Amygdala (tissue), 56 donors: ENCODE measurements at regions not wholly inside any gene's neighbourhood (a gene's known extent, or its start where the extent isn't known, plus 50 kb on each side); places are given as distances from the start of the nearest gene placed in this dataset.

ENCODE experiments used
- DNase-seq, 56 donors: peaks; one replicate each; lab custom pipeline; 2025; lab: John Stamatoyannopoulos, UW

DNA sequence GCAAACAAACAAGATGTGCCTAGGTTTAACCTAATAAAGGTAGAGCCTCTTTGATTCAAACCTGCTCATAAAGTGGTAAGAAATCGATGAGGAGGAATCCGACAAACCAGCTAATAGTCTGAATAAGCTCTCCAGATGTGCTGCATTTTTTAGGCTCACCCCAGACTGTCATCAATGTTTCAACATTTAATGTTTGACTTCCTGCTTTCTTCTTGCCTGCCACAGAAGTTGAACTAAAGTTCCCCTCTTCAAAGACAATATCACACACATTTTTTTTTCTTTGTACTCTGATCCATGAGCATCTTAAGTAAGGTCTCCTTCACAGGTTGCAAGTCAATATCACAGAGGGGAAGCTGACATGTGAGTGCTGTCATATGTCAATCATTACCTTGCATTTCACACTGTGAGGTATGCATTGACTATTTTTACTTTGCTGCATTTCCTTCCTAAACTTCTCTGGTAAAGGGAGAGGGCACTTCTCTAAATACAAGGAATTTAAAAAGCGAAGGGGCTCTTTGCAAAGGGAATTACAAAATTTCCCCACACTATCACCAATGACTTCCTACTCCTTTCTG is 172.3 kb upstream of the MCTP2 start:
- no peak for DNase-seq

DNA sequence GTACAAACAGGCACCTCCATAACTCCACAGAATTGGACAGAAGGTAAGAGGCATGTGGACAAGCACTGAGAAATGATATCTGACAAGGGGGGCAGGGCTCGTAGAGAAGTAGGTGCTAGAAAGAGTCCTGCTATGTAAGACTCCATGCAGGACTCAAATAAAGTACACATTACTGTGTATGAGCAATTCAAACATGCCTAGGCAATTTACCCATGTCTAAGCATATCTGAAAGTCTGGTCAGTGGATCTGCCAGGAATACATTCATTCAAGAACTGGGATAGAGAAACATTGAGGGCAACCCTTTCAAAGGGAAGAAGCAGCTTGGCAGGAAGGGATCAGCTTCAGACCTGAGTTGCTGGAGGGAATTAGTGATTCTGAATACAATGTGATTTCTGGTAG is 174.1 kb upstream of the MCTP2 start:
- DNase-seq = no peak

DNA sequence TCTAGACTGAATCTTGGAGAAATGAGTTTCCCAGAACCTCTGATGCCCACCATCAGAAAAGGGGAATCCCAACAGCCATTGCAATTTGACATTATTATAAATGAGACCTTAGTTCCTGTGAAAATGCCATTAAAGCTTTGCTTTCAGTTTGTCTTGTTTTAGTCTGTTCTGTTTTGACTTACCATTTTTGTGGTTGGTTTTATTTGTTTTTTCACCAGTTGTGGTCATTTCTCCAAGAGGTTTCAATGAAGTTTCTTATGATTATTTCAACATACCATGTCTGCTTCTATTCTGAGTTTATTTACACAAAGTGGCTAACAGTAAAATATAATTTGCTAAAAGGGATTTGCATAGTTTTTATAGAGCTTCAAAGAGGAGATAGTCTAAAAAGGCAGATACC is 175.0 kb upstream of the MCTP2 start:
- DNase-seq = no peak

DNA sequence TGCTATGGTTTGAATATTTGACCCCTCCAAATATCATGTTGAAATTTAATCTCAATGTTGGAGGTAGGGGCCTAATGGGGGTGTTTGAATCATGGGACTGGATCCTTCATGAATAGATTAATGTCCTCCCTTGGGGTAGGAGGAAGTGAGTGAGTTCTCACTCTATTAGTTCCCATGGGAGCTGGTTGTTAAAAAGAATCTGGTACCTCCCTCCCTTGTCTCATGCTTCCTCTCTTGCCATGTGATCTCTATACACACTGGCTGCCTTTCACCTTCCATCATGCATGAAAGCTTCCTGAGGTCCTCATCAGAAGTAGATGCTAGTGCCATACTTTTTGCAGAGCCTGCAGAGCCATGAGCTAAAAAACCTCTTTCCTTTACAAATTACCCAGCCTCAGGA is 177.7 kb upstream of the MCTP2 start:
- DNase-seq = no peak

DNA sequence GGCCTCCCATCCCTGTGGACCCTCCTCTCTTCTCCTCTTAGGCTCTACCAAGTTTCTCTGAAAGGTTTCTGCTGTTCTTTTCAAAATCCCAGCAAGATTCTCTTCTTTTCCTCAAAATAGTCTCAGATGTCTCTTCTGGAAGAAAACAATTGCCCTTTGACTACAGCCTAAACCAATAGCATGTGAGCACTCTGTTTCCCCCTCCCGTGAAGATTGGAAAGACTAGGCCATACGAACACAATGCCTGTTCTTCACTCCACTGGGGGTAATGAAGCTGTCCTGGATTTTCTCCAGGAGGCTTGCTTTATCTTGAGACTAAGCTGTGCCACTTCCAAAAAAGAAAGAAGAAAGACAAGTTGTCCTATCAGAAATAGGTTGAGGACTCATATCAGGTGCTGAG is 178.7 kb upstream of the MCTP2 start:
- DNase-seq = peak in 1 of 56 donors; percentile 0

DNA sequence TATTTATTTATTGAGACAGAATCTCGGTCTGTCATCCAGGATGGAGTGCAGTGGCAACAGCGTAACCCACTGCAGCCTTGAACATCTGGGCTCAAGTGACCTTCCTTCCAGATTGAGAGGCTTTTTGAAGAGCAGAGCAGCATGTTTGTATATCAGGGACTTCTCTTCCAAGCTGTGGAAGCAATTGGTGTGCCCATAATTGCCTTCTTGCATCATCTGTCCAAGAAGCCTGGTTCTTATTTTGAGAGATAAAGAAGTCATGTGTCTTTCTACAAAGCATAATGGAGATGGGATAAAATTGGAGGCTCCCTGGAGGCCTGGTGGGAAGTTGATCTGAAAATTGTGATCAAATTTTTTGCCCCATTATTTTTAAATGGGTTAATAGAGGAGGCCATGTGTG is 183.8 kb upstream of the MCTP2 start:
- DNase-seq = no peak

DNA sequence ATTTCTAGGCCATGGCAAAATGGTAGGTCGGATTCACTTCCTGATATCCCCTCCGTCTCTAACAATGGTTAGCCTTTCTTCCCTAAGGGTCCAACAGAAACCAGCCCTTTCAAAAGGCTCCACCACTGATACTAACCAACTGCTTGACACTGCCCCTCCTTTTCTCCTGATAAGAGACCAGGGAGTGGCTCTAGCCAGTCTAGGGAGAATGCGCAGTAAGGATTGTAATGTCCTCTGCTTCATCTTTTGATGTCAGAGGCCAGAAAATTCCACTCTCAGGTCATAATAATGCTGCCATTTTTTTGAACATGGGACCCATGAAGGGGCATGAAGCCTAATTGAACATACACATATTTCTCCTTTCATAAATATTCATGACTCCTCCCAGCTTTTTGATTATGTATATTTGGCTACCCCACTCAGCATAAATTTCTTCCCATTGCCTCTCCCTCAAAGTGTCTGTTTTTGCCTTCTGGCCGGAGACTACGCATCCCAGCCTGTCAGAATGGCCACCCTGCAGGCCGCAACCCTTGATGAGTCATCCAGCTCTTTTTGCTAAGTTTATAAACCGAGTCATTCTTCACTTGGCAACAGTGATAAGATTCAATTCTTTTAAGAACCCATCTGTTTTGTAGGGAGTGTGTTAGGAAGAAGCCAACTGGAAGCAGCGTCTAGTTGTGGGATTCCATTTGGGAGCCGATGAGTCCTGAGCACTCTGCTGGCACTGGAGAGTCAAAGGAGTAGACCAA is 189.0 kb upstream of the MCTP2 start:
- no peak for DNase-seq

DNA sequence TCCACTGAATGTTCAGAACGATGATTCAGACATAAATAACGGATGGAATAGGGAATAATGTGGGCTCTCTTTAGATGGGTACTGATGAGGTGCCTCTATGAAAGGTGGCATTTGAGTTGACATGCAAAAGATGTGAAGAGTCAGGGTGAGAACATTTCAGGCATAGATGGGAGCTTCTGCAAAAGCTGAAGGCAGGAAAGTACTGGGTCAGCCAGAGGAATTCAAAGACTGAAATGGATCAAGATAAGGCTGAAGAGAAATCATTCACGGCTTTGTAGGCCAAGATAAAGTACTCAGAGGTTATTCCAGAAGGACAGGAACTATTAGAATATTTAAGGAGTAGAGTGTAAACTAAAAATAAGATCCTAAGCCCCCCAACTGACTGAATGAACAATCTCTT is 189.6 kb upstream of the MCTP2 start:
- no peak for DNase-seq

DNA sequence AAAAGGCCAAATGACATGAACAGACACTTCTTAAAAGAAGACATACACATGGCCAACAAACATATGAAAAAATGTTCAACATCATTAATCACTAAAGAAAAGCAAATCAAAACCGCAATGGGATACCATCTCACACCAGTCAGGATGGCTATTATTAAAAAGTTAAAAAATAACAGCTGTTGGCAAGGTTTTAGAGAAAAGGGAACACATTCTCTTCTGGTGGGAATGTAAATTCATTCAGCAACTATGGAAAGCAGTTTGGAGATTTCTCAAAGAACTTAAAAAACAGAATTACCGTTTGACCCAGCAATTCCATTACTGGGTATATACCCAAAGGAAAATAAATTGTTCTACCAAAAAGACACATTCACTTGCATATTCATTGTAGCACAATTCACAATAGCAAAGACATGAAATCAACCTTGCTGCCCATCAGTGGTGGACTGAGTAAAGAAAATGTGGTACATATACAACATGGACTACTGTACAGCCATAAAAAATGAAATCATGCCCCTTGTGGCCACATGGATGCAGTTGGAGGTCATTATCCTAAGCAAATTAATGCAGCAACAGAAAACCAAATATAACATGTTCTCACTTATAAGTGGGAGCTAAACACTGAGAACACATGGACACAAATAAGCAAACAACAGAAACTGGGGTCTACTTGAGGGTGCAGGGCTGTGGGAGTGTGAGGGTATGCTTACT is 190.7 kb upstream of the MCTP2 start:
- no peak for DNase-seq

DNA sequence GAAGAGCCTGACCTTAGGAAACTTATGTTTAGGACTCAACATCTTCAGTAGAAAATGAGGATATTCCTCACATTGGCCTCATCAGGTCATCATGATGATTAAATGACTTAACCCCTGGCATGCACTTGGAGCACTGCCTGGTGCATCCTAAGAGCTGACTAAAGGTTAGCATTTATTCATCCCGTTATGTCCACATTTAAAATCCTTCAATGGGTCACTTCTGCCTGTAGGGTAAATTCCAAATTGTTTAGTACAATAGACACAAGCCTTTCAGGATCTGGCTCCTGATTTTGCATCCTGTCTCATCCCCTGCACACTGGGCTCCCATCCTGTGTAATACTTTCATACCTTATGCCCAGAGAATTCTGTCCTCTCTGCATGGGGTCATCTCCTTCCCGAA is 195.2 kb upstream of the MCTP2 start:
- DNase-seq = no peak

DNA sequence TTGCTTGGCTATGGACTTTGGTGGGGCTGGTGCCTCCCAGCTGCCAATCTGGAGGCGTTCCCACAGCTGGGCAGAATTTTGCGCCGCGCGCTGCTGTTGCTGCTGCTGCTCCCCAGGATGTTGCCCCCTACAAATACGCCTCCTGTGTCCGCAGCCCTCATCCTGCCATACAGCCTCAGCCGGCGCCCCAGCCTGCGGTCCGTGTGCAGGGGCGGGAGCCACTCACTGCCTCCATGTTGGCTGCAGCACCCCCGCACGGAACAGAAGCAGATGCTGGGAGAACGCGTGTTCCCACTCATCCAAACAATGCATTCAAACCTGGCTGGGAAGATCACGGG is 197.7 kb upstream of the MCTP2 start:
- DNase-seq = no peak

DNA sequence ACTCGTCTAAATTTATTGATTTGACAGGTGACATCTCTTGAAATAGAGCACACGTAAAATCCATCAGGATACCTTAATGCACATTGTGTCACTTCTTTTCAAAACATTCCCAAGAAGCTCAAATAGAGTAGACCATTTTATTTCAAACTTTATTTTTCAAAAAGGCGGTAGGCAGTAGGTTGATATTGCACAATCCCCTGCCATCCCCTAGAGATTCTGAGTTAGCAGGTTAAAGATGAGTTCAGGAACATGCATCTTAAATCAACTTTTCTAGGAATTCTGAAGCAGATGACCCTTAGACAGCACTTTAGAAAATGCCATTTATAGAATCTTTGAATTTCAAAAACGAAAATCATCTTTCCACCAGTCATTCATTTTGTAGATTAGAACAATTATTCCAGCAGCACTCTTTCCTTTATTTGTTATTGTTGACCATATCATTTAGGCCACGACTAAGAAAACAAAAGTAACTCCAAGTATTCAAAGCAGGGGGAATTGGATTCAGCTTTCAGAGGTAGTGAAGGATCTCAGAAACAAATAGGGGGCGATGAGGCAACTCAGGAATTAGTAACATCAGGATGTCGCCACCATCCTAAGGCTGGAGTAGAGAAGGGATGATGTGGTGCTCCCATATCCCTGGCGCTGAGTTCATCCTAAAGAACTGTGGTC is 198.2 kb upstream of the MCTP2 start:
- DNase-seq = no peak

DNA sequence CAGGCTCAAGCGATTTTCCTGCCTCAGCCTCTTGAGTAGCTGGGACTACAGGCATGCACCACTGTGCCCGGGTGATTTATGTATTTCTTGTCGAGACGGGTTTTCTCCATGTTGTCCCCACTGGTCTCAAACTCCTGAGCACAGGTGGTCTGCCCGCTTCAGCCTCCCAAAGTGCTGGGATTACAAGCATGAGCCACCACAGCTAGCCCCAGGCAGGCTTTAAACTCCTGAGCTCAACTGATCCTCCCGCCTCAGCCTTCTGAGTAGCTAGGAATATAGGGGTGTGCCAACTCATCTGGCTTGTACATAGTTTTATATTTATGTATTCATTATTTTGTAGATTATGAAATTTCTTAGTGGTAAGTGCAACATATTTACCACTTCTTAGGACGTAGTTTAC is 198.8 kb upstream of the MCTP2 start:
- no peak for DNase-seq

DNA sequence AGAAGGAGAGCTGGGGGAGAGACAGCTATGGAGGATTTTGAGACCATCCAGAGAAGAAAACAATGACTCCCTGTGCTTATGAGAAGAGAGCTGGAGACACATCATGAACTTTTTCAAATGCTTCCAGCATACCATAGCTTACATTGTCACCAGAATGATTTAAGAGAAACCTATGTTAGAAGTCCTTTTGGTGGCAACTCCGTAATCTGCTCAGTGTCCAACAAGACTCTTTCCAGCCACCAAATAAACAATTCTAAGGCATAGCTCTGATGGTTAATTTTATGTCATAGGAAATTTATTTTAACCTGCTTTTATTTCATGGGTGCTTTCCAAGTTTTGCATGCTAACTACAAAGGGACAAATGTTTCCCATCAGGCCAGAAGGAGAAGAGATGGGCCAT is 200.3 kb upstream of the MCTP2 start:
- no peak for DNase-seq

DNA sequence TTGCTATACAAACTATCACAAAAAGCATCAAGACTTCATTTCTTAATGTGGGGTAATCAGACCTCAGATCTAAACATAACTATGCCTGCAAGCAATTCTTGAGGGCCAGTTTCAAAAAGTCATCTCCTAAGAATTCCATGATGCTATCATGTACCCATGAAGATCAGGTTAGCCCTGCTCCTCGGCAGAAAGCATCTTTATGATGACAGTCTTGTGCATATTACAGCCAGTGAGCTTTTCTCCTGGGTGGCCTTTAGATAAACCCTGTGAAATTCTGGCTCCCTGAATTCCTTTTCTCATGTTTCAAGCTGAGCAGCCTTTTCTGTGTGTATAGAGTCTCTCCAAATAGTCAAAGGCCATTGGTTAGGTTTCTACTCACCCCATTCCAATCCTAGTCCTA is 201.9 kb upstream of the MCTP2 start:
- no peak for DNase-seq

DNA sequence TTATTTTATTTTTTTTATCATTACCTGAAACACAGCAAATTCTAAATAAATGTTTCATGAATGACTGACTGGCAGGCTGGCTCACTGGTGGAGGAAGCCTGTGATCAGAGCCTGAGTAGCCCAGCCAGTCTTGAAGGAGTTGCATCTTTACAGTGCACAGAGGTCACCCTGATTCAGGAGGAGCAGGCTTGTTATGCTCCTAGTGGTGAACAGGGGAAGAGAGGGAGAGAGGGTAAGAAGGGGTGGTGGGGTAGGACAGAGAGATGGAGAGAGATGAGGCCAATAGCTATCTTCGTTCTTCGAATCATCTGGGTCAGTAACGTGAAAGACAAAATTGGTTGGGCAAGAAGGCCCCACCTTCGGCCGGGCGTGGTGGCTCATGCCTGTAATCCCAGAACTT is 202.6 kb upstream of the MCTP2 start:
- DNase-seq = no peak

DNA sequence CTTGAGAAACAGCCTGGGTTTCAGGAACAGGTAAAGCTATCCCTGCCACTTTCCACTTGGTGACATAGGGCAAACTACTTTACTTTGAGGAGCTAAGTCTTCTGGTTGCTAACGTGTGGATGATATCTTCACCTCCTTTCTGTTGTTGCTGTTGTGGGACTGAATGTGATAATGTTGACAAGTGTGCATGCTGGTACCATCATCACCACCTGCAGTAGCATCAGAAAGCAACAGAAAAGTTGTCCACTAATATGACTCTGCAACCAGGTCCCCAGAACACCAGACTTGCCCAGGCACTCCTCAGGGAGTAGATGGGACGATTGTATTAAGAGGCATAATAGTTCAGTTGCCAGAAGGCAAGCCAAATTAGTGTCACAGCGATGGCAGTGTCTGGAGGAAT is 203.2 kb upstream of the MCTP2 start:
- DNase-seq = no peak

DNA sequence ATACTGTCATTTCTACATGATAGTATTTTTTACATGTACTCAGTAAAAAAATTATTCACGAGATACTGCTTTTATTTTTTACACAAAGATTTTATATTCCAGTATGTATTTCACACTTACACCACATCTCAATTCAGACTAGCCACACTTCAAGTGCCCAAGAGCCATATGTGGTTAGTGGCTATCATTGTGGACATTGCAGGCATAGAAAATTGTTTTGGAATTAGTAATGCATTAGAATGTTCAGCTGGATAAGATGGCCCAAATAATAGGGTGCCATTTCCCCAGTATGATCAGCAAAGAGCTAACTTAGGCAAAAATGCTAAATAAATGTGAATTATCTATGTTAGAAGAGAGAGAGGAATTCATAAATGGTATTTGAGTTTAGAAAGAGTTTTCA is 203.8 kb upstream of the MCTP2 start:
- no peak for DNase-seq

DNA sequence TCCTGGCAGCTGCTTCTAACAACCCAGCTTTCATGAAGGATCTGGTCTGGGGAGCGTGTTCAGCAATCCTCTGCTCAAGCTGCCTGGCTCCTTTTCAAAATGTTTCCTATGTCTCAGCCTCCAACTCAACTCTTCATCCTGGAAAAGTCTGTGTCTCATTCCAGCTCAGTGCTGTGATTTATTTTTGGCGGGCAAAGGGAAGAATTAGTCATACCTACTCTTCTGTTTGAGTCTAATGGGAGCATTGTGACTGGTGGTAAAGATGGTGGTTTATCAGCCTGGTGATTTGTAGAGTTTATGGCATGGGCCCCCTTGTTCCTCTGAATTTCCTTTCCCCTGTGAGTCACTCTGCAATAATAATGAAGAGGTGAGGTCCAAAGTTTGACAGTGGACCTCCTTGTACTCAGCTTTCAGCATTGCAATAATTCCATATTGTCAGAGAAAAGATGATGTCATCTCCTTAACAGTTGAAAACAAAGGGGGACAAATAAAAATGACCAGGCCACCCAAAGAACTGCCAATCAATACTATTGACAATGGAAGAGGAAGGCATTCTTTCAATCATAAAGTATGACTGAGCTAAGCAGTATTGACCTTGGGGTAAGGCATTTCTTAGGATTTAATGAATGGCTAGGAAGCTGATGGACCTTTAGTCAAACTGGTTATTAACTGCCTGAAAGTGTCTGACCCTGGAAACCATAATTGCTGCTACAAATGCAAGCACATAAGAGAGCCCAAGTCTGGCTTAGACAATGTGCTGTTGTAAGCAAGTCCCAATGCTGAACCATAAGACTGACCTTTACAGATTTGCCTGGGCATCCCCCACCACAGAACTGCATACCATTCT is 204.7 kb upstream of the MCTP2 start:
- DNase-seq = no peak

DNA sequence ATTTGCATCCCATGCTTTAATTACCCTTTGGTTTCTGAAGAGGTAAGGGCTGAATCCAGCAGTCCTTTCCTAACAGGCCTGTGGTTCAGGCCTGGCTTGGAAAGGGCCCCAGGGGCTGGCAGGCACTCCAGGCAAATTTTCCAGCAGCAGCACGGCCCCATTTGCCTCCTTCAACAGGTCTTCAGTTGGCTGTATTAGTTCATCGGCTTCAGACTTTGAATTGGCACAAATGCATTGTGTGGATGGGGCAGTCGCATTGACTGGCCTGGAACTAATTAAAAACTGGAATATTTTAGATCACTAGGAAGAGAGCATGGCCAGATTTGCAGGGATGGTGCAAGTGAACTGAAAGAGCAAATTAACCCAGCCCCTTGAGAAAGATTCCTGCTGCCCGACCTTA is 207.8 kb upstream of the MCTP2 start:
- peak in 28 of 56 donors; percentile 3 to 64 (median 14) for DNase-seq
